Skeletal muscle tissue (tissue), 3 donors: ENCODE measurements at regions not wholly inside any gene's neighbourhood (a gene's known extent, or its start where the extent isn't known, plus 50 kb on each side); places are given as distances from the start of the nearest gene placed in this dataset.

Source experiments
- H3K27ac ChIP-seq: one replicate; pipeline ENCODE4 v1.7.0; 2013; ENCODE audit warnings: mild to moderate bottlenecking, low read depth, low read length, inconsistent platforms
- H3K27me3 ChIP-seq, 3 donors: one replicate each; pipeline ENCODE4 v1.7.0; 2013; ENCODE audit warnings: low read length in 3 of 3; ENCODE audit not compliant: control insufficient read depth in 3 of 3, insufficient read depth in 3 of 3
- H3K36me3 ChIP-seq, 3 donors: one replicate each; pipeline ENCODE4 v1.7.0; 2013; ENCODE audit warnings: low read length in 3 of 3; ENCODE audit not compliant: control insufficient read depth in 3 of 3, insufficient read depth in 3 of 3
- H3K4me1 ChIP-seq, 3 donors: one replicate each; pipeline ENCODE4 v1.7.0; 2013; ENCODE audit warnings: low read length in 3 of 3, mild to moderate bottlenecking in 3 of 3; ENCODE audit not compliant: control insufficient read depth in 3 of 3, insufficient read depth in 3 of 3
- H3K4me3 ChIP-seq, 3 donors: one replicate each; pipeline ENCODE4 v1.7.0; 2013; ENCODE audit warnings: low read length in 3 of 3
- H3K9ac ChIP-seq, 3 donors: one replicate each; pipeline ENCODE4 v1.7.0; 2013; ENCODE audit warnings: low read length in 3 of 3, mild to moderate bottlenecking in 3 of 3, moderate library complexity in 2 of 3, low read depth in 1 of 3
- H3K9me3 ChIP-seq, 3 donors: one replicate each; pipeline ENCODE4 v1.7.0; 2013; ENCODE audit warnings: low read length in 3 of 3; ENCODE audit not compliant: control insufficient read depth in 3 of 3
- donor health status: Osteomylitis.

DNA sequence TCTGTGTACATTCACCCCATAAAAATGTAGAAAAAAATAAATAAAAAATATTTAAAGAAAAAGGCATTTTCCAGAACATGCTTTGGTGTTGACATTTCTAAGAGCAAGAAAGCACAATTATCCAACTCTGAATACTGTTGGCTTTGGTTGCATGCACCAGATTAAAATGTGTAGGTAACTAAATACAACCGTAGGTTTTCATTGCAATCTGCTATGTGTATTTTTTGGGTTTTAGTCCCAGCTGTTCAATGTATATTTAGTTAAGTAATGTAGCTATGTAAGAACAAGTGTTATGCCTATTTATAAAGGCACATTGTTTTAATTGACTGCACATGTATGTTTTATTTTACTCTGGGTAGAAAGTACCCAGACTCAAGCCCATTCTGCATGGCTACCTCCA lies 108.1 kb upstream of the PAQR3 start:
- Histone ChIP-seq H3K36me3 (no peaks in the 10 kb centered on the region), H3K27me3 (no peaks in the 10 kb centered on the region), H3K4me1 (no peaks in the 10 kb centered on the region), H3K9me3 (no peaks in the 10 kb centered on the region), H3K27ac (no peak overlapping the region), H3K4me3 (no peak overlapping the region), H3K9ac (no peak overlapping the region)

GRCh38 chr4:79046016-79046592 lies 106.9 kb upstream of the PAQR3 start:
- no peak overlapping the region for H3K4me3 ChIP-seq
- H3K9me3 ChIP-seq: no peaks in the 10 kb centered on the region
- H3K27me3 ChIP-seq: no peaks in the 10 kb centered on the region
- H3K36me3 ChIP-seq: no peaks in the 10 kb centered on the region
- no peak overlapping the region for H3K27ac ChIP-seq
- H3K4me1 ChIP-seq: no peaks in the 10 kb centered on the region
- no peak overlapping the region for H3K9ac ChIP-seq

- Histone ChIP-seq H3K27ac (no peak overlapping the region), H3K9me3 (no peaks in the 10 kb centered on the region), H3K4me1 (no peaks in the 10 kb centered on the region), H3K27me3 (no peaks in the 10 kb centered on the region), H3K4me3 (no peak overlapping the region), H3K9ac (no peak overlapping the region), H3K36me3 (no peaks in the 10 kb centered on the region)
Observed at GRCh38 chr4:79044141-79044659, 105.0 kb upstream of the PAQR3 start.

GRCh38 chr4:79043138-79043537 lies 103.9 kb upstream of the PAQR3 start:
- Histone ChIP-seq H3K36me3 (no peaks in the 10 kb centered on the region), H3K9ac (no peak overlapping the region), H3K27ac (no peak overlapping the region), H3K27me3 (no peaks in the 10 kb centered on the region), H3K4me1 (no peaks in the 10 kb centered on the region), H3K4me3 (no peak overlapping the region), H3K9me3 (no peaks in the 10 kb centered on the region)

DNA sequence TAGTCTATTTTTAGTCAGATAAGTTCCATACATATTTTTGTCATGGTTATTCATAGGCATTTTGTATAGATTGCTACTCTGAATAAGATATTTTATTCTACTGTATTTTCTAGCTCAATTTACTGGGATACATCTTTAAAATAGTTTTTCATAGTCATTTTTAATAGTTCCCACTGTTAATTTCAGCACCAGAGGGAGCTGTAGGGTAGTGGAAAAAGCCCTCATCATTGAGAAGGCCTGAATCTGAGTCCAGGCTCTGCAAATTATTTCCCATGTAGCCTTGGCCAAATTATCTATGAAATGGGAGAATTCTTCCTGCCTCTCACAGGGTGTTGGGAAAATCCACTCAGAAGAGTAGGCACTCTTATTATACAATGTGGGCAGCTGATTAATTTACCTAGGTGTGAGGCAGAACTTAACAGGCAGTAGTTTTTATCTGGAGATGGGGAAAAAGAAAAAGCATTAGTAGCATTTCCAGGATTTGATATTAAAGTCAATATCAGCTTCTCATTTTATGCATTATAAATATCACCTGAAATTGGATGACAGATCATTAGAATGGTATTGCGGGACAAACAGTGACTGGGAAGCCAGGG lies 102.9 kb upstream of the PAQR3 start:
- H3K27me3 ChIP-seq: no peaks in the 10 kb centered on the region
- no peaks in the 10 kb centered on the region for H3K36me3 ChIP-seq
- H3K4me1 ChIP-seq: no peaks in the 10 kb centered on the region
- no peaks in the 10 kb centered on the region for H3K9me3 ChIP-seq
- no peak overlapping the region for H3K9ac ChIP-seq
- H3K4me3 ChIP-seq: no peak overlapping the region
- H3K27ac ChIP-seq: no peak overlapping the region

GRCh38 chr4:79034544-79034943 lies 95.3 kb upstream of the PAQR3 start:
- no peak overlapping the region for H3K9ac ChIP-seq
- no peak overlapping the region for H3K4me3 ChIP-seq
- H3K4me1 ChIP-seq: no peaks in the 10 kb centered on the region
- no peak overlapping the region for H3K27ac ChIP-seq
- H3K9me3 ChIP-seq: no peaks in the 10 kb centered on the region
- H3K27me3 ChIP-seq: no peaks in the 10 kb centered on the region
- no peaks in the 10 kb centered on the region for H3K36me3 ChIP-seq

DNA sequence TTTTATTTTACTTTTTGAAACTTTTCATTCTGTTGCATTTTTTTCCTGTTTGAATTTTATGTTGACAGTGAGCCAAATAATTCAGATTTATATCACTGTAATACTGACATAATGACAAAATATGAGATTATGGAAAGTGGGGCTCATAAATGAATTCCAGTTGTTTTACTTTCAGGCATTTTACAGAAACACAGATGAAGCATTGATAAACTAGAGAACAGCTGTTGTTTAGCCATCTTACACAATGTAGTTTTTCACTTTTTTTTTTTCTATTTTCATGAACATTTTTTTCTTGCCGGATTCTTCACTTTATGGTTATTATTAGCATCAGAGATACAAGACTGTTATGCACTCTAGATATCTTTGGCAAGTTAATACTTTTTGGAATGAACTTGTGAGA lies 91.7 kb upstream of the PAQR3 start:
- Histone ChIP-seq H3K9me3 (no peaks in the 10 kb centered on the region), H3K9ac (no peak overlapping the region), H3K27ac (no peak overlapping the region), H3K4me3 (no peak overlapping the region), H3K27me3 (no peaks in the 10 kb centered on the region), H3K36me3 (no peaks in the 10 kb centered on the region), H3K4me1 (no peaks in the 10 kb centered on the region)

DNA sequence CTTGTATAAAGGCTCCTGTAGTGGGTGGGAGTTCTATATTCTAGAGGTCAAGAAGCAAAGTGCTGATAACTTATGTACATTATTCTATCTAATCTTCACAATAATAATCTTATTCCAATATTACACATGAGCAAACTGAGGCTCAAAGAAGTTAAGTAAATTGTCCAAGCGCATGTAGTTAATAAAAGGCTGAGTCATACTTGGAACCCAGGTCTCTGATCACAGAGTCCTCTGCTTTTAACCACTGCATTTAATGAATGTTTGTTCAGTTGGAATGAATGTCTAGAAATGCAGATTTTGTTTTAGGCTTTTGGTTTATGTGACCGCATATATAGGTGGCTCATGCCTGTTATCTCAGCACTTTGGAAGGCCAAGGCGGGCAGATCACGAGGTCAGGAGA lies 88.4 kb upstream of the PAQR3 start:
- Histone ChIP-seq H3K9me3 (no peaks in the 10 kb centered on the region), H3K9ac (no peak overlapping the region), H3K27ac (no peak overlapping the region), H3K4me1 (no peaks in the 10 kb centered on the region), H3K36me3 (no peaks in the 10 kb centered on the region), H3K4me3 (no peak overlapping the region), H3K27me3 (no peaks in the 10 kb centered on the region)

DNA sequence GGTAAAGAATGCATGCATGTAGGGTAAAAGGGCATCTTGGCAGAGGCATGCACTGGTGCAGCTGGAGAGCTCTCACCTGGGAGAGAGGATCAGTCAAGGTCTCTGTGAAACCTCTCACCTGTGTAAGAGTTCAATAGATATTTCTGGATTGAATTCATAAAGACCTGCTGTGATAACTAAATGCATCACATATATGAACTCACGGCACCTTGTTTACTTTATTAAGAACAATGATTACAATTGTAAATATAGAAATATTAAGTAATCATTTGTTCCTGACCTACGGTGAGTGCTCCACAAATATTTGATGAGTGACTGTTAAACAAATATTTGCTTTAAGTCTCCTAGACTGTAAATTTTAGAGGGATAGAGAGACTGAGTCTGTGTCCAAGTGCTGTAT lies 85.9 kb upstream of the PAQR3 start:
- H3K4me1 ChIP-seq: no peaks in the 10 kb centered on the region
- H3K36me3 ChIP-seq: no peaks in the 10 kb centered on the region
- H3K4me3 ChIP-seq: no peak overlapping the region
- H3K27ac ChIP-seq: no peak overlapping the region
- H3K27me3 ChIP-seq: no peaks in the 10 kb centered on the region
- no peak overlapping the region for H3K9ac ChIP-seq
- no peaks in the 10 kb centered on the region for H3K9me3 ChIP-seq

- H3K4me3 ChIP-seq: no peak overlapping the region
- H3K4me1 ChIP-seq: no peaks in the 10 kb centered on the region
Observed at GRCh38 chr4:79023799-79024770, 84.8 kb upstream of the PAQR3 start.

More at GRCh38 chr4:79023799-79024770, 84.8 kb upstream of the PAQR3 start:
- Histone ChIP-seq H3K9ac (no peak overlapping the region), H3K27ac (no peak overlapping the region), H3K36me3 (no peaks in the 10 kb centered on the region), H3K27me3 (no peaks in the 10 kb centered on the region), H3K9me3 (no peaks in the 10 kb centered on the region)
